ENCODE measurements at regions not wholly inside any gene's neighbourhood (a gene's known extent, or its start where the extent isn't known, plus 50 kb on each side); places are given as distances from the start of the nearest gene placed in this dataset.

DNA sequence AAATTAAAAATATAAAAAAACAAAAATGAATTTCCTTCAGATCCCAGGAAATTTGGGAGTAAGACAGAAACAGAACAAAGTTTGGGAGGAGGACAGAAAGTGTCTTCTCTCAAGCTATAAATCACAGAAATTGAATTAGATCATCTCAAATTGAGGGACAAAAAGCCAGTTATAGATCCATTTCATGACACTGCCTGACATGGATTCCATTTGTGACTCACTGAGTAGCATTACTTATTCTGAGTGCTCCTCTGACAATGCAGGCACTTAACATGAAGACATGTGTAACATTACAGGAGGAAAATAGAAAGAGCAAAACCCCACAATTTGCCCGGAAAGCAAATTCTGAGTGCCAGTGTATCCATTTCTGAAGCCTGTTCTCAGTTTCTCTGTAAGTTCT lies 63.9 kb upstream of the CREB1 start:
- Histone ChIP-seq H3K9ac (ENCODE audit: low read length) (no peak overlapping the region), H3K9me3 (ENCODE audit: low read length) (no peaks in the 10 kb centered on the region), H3K4me3 (ENCODE audit: low read length) (no peak overlapping the region), H3K4me1 (ENCODE audit: low read length) (no peaks in the 10 kb centered on the region), H3K79me2 (ENCODE audit: low read length) (no peaks in the 10 kb centered on the region), H3K27ac (ENCODE audit: low read length) (no peak overlapping the region), H3K9me2 (replicated peaks; ENCODE audit: insufficient read depth, low read length) (no peaks in the 10 kb centered on the region), H2AFZ (ENCODE audit: low read length) (no peak overlapping the region), H3K27me3 (ENCODE audit: low read length) (no peaks in the 10 kb centered on the region), H3K36me3 (ENCODE audit: insufficient read depth, low read length) (no peaks in the 10 kb centered on the region), H4K20me1 (ENCODE audit: insufficient read depth, low read depth, low read length) (no peaks in the 10 kb centered on the region), H3K4me2 (ENCODE audit: low read depth, low read length, poor library complexity, severe bottlenecking) (no peak overlapping the region)
- no peak for DNase-seq

GRCh38 chr2:207467716-207468347 lies 61.9 kb upstream of the CREB1 start:
- Histone ChIP-seq H4K20me1 (ENCODE audit: insufficient read depth, low read depth, low read length) (no peaks in the 10 kb centered on the region), H3K4me1 (ENCODE audit: low read length) (no peaks in the 10 kb centered on the region), H2AFZ (ENCODE audit: low read length) (no peak overlapping the region), H3K27ac (ENCODE audit: low read length) (no peak overlapping the region), H3K79me2 (ENCODE audit: low read length) (no peaks in the 10 kb centered on the region), H3K4me3 (ENCODE audit: low read length) (no peak overlapping the region), H3K9me3 (ENCODE audit: low read length) (no peaks in the 10 kb centered on the region), H3K27me3 (ENCODE audit: low read length) (no peaks in the 10 kb centered on the region), H3K9ac (ENCODE audit: low read length) (no peak overlapping the region), H3K36me3 (ENCODE audit: insufficient read depth, low read length) (no peaks in the 10 kb centered on the region), H3K9me2 (replicated peaks; ENCODE audit: insufficient read depth, low read length) (no peaks in the 10 kb centered on the region), H3K4me2 (ENCODE audit: low read depth, low read length, poor library complexity, severe bottlenecking) (no peak overlapping the region)
- no peak for DNase-seq

DNA sequence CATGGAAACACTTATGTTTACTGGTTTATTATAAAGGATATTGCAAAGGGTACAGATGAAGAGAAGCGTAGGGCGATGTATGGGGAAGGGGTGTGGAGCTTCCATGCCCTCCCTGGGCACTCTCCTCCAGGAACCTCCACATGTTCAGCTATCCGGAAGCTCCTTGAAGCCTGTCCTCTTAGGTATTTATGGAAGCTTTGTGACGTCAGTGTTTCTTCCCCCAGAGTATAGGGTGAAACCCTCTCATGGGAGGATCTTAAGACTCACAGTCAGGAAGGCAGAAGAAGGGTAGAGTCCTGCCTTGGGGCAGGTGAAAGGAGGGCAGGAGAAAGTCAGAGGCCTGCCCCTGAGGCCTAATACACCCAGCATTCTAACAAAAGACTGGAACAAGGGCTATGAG lies 61.3 kb upstream of the CREB1 start:
- H3K9me2 ChIP-seq (replicated peaks; ENCODE audit: insufficient read depth, low read length): no peaks in the 10 kb centered on the region
- no peaks in the 10 kb centered on the region for H3K9me3 ChIP-seq (ENCODE audit: low read length)
- H3K4me1 ChIP-seq (ENCODE audit: low read length): no peaks in the 10 kb centered on the region
- no peak overlapping the region for H3K4me2 ChIP-seq (ENCODE audit: low read depth, low read length, poor library complexity, severe bottlenecking)
- no peak overlapping the region for H3K4me3 ChIP-seq (ENCODE audit: low read length)
- DNase-seq: no peak
- H3K36me3 ChIP-seq (ENCODE audit: insufficient read depth, low read length): no peaks in the 10 kb centered on the region
- H3K79me2 ChIP-seq (ENCODE audit: low read length): no peaks in the 10 kb centered on the region
- H4K20me1 ChIP-seq (ENCODE audit: insufficient read depth, low read depth, low read length): no peaks in the 10 kb centered on the region
- no peaks in the 10 kb centered on the region for H3K27me3 ChIP-seq (ENCODE audit: low read length)
- no peak overlapping the region for H3K9ac ChIP-seq (ENCODE audit: low read length)
- no peak overlapping the region for H2AFZ ChIP-seq (ENCODE audit: low read length)
- no peak overlapping the region for H3K27ac ChIP-seq (ENCODE audit: low read length)

DNA sequence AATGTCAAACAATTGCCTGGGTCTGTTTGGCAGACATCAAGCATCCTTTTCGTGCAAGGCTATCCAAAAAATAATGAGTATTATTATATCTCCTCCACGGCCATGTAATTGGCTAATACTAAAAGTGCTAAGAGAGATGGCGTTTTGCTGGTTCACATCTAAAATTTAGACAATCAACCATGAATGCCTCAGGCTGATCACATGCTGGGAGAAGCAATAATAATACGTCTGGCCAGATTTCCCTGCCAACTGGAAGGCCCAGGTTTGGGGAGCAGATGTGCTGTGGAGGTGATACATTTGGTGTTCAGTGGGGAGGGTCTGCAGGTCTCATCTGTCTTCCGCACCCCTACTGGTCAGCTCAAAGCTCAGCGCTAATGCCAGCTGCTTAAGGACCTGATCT lies 60.3 kb upstream of the CREB1 start:
- no peaks in the 10 kb centered on the region for H3K9me3 ChIP-seq (ENCODE audit: low read length)
- H3K27ac ChIP-seq (ENCODE audit: low read length): no peak overlapping the region
- no peaks in the 10 kb centered on the region for H4K20me1 ChIP-seq (ENCODE audit: insufficient read depth, low read depth, low read length)
- H3K4me1 ChIP-seq (ENCODE audit: low read length): no peaks in the 10 kb centered on the region
- no peaks in the 10 kb centered on the region for H3K36me3 ChIP-seq (ENCODE audit: insufficient read depth, low read length)
- no peak overlapping the region for H2AFZ ChIP-seq (ENCODE audit: low read length)
- DNase-seq: no peak
- H3K9me2 ChIP-seq (replicated peaks; ENCODE audit: insufficient read depth, low read length): no peaks in the 10 kb centered on the region
- no peak overlapping the region for H3K4me3 ChIP-seq (ENCODE audit: low read length)
- H3K9ac ChIP-seq (ENCODE audit: low read length): no peak overlapping the region
- no peaks in the 10 kb centered on the region for H3K79me2 ChIP-seq (ENCODE audit: low read length)
- no peak overlapping the region for H3K4me2 ChIP-seq (ENCODE audit: low read depth, low read length, poor library complexity, severe bottlenecking)
- H3K27me3 ChIP-seq (ENCODE audit: low read length): no peaks in the 10 kb centered on the region

DNA sequence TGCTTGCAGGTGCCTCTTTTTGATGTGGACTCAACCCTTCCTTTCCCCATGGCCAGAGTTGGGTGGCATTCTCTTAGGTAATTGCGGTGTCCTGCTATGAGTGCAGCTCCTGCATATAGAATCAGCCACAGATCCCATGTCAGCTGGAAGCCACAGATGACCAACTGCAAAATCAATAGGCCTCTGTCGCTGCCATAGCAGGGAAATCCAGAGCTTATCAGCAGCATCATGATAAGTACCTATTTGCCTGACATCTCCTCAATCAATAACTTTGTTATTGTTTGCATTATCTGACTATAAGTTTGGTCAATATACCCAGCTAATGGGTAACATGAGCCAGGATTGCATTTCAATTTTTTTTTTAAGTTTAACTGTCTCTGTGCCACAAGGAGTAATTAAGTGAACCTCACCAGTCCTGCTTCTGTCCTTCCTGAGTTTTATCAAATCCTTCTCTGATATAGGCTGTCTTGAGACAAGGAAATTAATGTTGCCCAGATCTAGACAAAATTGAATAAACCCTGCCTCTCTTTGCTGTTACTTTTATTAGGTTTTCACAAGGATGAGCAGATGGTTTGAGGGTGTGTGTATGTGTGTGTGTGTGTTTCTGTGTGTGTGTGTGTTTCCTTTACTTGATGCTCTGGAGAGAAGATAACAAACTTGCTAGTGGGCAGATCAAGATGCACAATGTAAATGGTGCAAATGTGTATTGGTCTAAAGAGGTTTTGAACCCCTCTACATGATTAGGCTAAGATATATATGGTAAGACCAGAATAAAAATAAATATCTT lies 59.6 kb upstream of the CREB1 start:
- Histone ChIP-seq H3K9me2 (replicated peaks; ENCODE audit: insufficient read depth, low read length) (no peaks in the 10 kb centered on the region), H3K9ac (ENCODE audit: low read length) (no peak overlapping the region), H4K20me1 (ENCODE audit: insufficient read depth, low read depth, low read length) (no peaks in the 10 kb centered on the region), H3K9me3 (ENCODE audit: low read length) (no peaks in the 10 kb centered on the region), H3K27me3 (ENCODE audit: low read length) (no peaks in the 10 kb centered on the region), H3K36me3 (ENCODE audit: insufficient read depth, low read length) (no peaks in the 10 kb centered on the region), H3K4me2 (ENCODE audit: low read depth, low read length, poor library complexity, severe bottlenecking) (no peak overlapping the region), H3K79me2 (ENCODE audit: low read length) (no peaks in the 10 kb centered on the region), H2AFZ (ENCODE audit: low read length) (no peak overlapping the region), H3K27ac (ENCODE audit: low read length) (no peak overlapping the region), H3K4me1 (ENCODE audit: low read length) (peaks cover 2% of the 10 kb centered on the region; the same call in 1 of the 2 replicates), H3K4me3 (ENCODE audit: low read length) (no peak overlapping the region)
- DNase-seq: no peak

- Histone ChIP-seq H3K79me2 (ENCODE audit: low read length) (no peaks in the 10 kb centered on the region), H3K27me3 (ENCODE audit: low read length) (no peaks in the 10 kb centered on the region), H3K9me2 (replicated peaks; ENCODE audit: insufficient read depth, low read length) (no peaks in the 10 kb centered on the region), H3K36me3 (ENCODE audit: insufficient read depth, low read length) (no peaks in the 10 kb centered on the region), H2AFZ (ENCODE audit: low read length) (no peak overlapping the region), H3K27ac (ENCODE audit: low read length) (no peak overlapping the region), H3K4me1 (ENCODE audit: low read length) (peaks cover 3% of the 10 kb centered on the region; the same call in 1 of the 2 replicates), H4K20me1 (ENCODE audit: insufficient read depth, low read depth, low read length) (no peaks in the 10 kb centered on the region), H3K4me2 (ENCODE audit: low read depth, low read length, poor library complexity, severe bottlenecking) (no peak overlapping the region), H3K9me3 (ENCODE audit: low read length) (no peaks in the 10 kb centered on the region), H3K9ac (ENCODE audit: low read length) (no peak overlapping the region), H3K4me3 (ENCODE audit: low read length) (no peak overlapping the region)
- no peak for DNase-seq
Observed at GRCh38 chr2:207471261-207471660, 58.5 kb upstream of the CREB1 start.

DNA sequence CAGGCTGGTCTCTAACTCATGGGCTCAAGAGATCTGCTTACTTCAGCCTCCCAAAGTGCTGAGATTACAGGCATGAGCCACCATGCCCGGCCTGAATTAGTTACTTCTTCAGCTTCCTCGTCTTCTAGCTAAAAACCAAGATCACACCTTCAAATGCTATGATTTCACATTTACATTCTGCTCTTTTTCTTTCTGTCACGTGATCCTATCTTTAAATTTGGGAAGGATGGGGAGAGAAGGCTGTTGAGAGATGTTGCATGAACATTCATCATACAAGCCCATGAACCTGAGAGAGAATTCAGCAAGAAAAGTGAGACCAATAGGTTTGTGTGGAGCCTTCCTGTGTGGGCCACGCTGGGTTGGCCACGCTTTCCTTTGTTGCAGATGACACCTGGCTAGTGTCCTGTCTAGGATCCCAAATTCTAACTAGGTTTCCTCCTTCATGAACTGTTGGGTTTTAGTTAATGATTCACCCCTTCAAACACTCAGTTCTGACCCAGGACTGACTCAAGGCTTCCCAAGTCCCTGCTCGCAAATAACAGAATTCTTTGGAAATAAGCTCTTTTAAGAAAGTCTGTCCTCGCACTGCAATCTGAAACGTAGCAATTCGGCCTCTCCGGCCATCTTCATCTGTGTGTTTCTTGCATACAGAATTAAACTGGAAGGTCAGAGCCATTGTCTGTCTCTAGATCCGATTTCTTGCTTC lies 57.3 kb upstream of the CREB1 start:
- H3K27me3 ChIP-seq (ENCODE audit: low read length): no peaks in the 10 kb centered on the region
- no peaks in the 10 kb centered on the region for H3K36me3 ChIP-seq (ENCODE audit: insufficient read depth, low read length)
- H3K79me2 ChIP-seq (ENCODE audit: low read length): no peaks in the 10 kb centered on the region
- H3K4me1 ChIP-seq (ENCODE audit: low read length): peaks cover 3% of the 10 kb centered on the region; the same call in 1 of the 2 replicates
- no peaks in the 10 kb centered on the region for H3K9me2 ChIP-seq (replicated peaks; ENCODE audit: insufficient read depth, low read length)
- H4K20me1 ChIP-seq (ENCODE audit: insufficient read depth, low read depth, low read length): no peaks in the 10 kb centered on the region
- no peaks in the 10 kb centered on the region for H3K9me3 ChIP-seq (ENCODE audit: low read length)
- no peak overlapping the region for H3K4me2 ChIP-seq (ENCODE audit: low read depth, low read length, poor library complexity, severe bottlenecking)
- H3K27ac ChIP-seq (ENCODE audit: low read length): no peak overlapping the region
- no peak overlapping the region for H2AFZ ChIP-seq (ENCODE audit: low read length)
- H3K4me3 ChIP-seq (ENCODE audit: low read length): no peak overlapping the region
- DNase-seq: no peak
- H3K9ac ChIP-seq (ENCODE audit: low read length): no peak overlapping the region
